ENCODE measurements at regions not wholly inside any gene's neighbourhood (a gene's known extent, or its start where the extent isn't known, plus 50 kb on each side); places are given as distances from the start of the nearest gene placed in this dataset.

DNA sequence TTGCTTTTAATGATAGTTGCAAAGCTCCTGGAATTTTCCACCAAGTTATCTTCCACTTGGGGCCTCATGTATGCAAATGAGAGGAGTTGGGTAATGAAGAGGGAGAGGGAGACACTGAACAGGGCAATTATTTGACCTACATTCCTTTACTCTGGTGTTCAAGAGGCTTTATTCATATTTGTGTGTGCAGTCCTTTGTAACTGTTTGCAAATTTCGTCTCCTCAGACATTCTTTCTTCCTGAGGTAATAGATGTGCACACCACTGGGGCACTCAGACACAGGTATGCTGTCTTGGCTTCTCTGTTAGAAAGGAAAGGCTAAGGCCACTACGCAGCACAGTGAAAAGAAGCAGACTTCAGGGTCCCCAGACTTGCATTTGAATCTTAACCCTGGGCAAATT lies 189.7 kb upstream of the IL12A start:
- no peak for TF ChIP-seq POLR2AphosphoS5 (IDR thresholded peaks at IDR 0.05; ENCODE audit: low read depth, low read length)
- no peak for TF ChIP-seq POLR2A (IDR thresholded peaks at IDR 0.05; ENCODE audit: low read depth, low read length)
- no peak for TF ChIP-seq TAF1 (IDR thresholded peaks at IDR 0.05; ENCODE audit: borderline replicate concordance, low read depth, low read length)
- FAIRE-seq (no peak), DNase-seq (ENCODE audit: insufficient read length) (no peak)

DNA sequence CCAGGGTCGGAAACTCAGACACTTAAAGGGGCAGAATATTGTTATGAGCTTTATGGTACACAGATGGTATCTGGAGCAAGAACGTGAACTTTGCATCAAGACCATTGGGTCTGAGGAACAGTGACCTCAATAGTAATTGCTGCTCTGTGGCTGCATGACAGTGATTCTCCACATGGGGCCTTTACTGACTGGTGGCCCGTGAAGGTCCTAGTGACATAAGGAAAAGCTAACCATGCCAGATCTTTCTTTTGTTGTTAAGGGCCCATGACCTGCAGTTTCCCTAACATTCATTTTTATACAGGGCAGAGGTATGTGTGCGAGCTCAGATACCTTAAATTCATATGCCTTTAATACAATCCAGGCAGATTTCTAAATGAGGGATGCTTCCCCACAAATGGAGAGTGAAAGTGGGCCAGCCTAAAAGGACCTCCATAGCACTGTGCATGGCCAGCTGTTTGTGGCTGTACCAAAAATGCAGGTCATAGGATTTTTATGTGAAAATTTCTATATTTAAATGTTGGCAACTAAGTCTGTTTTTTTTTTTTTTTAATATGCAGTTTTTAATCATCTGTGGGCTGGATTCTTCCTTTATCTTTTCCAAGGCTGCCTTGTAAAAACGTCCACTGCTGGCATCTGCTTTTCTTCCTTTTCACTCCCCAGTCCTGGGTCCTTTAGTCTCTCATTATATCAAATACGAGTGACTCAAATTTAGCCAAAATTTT lies 188.0 kb upstream of the IL12A start:
- TF ChIP-seq POLR2AphosphoS5 (IDR thresholded peaks at IDR 0.05; ENCODE audit: low read depth, low read length): no peak
- TF ChIP-seq POLR2A (IDR thresholded peaks at IDR 0.05; ENCODE audit: low read depth, low read length): no peak
- TF ChIP-seq TAF1 (IDR thresholded peaks at IDR 0.05; ENCODE audit: borderline replicate concordance, low read depth, low read length): no peak
- FAIRE-seq (no peak), DNase-seq (ENCODE audit: insufficient read length) (no peak)

DNA sequence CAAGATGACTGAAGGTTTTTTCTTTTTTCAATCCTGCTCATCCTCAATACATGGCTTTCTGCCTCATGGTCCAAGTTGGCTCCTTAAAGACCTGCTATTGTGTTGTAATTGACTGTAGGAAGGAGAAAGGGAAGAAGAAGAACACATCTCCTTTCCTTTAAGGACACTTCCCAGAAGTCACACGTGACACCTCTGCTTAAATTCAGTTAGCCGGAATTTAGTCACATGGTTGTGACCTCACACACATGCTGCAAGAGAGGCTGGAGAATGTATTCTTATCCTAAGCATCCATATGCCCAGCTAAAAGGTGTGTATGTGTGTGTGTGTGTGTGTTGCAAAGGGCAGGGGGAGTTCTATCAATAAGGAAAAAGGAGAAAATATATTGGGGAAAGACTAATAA lies 185.8 kb upstream of the IL12A start:
- TF ChIP-seq TAF1 (IDR thresholded peaks at IDR 0.05; ENCODE audit: borderline replicate concordance, low read depth, low read length): no peak
- TF ChIP-seq POLR2A (IDR thresholded peaks at IDR 0.05; ENCODE audit: low read depth, low read length): no peak
- no peak for TF ChIP-seq POLR2AphosphoS5 (IDR thresholded peaks at IDR 0.05; ENCODE audit: low read depth, low read length)
- FAIRE-seq: no peak
- DNase-seq (ENCODE audit: insufficient read length): no peak

DNA sequence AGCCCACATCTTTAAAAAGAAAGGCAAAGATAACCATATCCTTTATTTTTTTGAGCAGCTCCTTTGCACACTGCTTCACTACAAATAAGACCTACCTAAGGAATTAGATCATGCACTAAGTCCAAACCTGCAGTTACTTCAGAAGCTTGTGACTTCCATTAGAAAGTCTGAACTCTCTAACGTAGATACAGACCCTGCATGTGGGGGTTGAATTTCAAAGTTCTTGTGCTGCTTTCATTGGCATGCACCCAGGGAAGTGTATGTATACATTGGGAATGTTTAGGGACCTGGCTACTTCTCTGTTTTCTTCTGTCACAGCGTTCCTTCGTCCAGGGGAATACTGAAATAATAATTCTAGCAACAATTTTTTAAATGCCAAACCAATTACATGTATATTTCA lies 185.2 kb upstream of the IL12A start:
- DNase-seq (ENCODE audit: insufficient read length): no peak
- FAIRE-seq: no peak
- TF ChIP-seq POLR2A (IDR thresholded peaks at IDR 0.05; ENCODE audit: low read depth, low read length) (no peak), TAF1 (IDR thresholded peaks at IDR 0.05; ENCODE audit: borderline replicate concordance, low read depth, low read length) (no peak), POLR2AphosphoS5 (IDR thresholded peaks at IDR 0.05; ENCODE audit: low read depth, low read length) (no peak)

DNA sequence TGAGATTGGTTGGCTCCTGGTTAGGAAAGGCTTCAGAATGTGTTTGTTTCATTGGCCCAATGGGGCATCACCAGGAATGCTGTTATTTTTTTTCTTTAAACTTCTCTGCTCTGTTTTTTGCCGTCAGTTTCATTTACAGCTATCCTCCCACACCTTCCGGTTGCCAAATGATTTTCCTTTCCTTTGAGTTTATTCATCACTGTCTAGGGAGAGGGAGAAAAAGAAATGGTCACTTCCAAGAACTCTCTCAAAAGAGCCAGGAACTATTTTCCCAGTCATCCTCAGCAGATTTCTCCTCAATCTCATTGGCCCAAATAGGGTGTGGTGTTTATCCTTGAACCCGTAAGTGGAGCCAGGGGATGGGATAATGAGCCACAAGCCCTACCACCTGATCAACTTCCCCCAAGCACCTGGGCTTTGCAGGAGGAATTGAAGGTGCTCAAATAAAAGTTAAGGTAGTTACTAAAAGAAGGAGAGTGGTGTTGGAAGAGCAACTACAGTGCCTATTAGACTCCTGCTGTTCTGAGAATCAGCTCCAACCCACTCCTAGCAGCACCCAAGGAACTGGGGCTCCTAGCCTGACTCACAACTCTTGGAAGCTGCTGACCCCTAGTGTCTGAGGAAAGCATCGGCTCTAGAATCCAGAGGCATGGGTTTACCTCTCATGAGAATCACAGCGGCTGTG lies 183.8 kb upstream of the IL12A start:
- DNase-seq (ENCODE audit: insufficient read length) (peak; percentile 27), FAIRE-seq (peak; percentile 80)
- TF ChIP-seq POLR2A (IDR thresholded peaks at IDR 0.05; ENCODE audit: low read depth, low read length) (no peak), TAF1 (IDR thresholded peaks at IDR 0.05; ENCODE audit: borderline replicate concordance, low read depth, low read length) (no peak), POLR2AphosphoS5 (IDR thresholded peaks at IDR 0.05; ENCODE audit: low read depth, low read length) (no peak)

DNA sequence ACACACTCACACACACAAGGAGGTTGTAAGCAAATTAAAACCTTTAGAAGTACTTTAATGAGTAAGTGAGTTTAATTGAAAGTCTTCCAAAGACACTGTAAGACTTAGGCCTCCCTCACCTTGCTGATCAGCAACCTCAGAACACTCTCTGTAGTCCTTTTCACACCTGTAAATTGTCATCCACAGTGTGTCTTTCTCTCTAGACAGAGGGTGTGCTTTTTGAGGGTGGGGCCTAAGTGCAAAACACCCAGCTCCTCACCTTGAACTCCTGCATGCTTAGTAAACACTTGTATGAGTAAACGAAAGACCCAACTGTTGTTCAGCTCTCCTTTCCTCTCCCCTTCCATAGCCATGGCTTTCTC lies 183.2 kb upstream of the IL12A start:
- no peak for TF ChIP-seq POLR2AphosphoS5 (IDR thresholded peaks at IDR 0.05; ENCODE audit: low read depth, low read length)
- DNase-seq (ENCODE audit: insufficient read length) (no peak), FAIRE-seq (no peak)

DNA sequence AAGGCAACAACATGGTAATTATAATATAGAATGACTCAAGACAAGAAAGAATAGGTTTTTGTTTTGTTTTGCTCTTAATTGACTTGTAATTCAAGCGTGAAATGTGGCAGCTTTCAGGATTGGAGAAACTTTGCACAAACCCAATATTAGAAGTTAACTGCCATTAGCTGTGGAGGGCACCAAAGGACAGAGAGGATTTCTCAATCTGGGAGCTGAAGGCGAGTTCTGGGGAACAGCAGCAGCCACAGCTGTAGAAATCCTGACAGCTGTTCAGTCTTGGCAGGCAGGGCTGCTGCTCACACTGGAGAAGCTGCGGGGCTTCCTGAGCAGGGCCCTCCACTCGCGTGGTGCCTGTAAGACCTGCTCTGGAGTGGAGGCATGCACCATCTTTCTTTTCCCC lies 182.2 kb upstream of the IL12A start:
- DNase-seq (ENCODE audit: insufficient read length): no peak
- TF ChIP-seq POLR2A (IDR thresholded peaks at IDR 0.05; ENCODE audit: low read depth, low read length) (no peak), TAF1 (IDR thresholded peaks at IDR 0.05; ENCODE audit: borderline replicate concordance, low read depth, low read length) (no peak), POLR2AphosphoS5 (IDR thresholded peaks at IDR 0.05; ENCODE audit: low read depth, low read length) (no peak)
- FAIRE-seq: no peak

DNA sequence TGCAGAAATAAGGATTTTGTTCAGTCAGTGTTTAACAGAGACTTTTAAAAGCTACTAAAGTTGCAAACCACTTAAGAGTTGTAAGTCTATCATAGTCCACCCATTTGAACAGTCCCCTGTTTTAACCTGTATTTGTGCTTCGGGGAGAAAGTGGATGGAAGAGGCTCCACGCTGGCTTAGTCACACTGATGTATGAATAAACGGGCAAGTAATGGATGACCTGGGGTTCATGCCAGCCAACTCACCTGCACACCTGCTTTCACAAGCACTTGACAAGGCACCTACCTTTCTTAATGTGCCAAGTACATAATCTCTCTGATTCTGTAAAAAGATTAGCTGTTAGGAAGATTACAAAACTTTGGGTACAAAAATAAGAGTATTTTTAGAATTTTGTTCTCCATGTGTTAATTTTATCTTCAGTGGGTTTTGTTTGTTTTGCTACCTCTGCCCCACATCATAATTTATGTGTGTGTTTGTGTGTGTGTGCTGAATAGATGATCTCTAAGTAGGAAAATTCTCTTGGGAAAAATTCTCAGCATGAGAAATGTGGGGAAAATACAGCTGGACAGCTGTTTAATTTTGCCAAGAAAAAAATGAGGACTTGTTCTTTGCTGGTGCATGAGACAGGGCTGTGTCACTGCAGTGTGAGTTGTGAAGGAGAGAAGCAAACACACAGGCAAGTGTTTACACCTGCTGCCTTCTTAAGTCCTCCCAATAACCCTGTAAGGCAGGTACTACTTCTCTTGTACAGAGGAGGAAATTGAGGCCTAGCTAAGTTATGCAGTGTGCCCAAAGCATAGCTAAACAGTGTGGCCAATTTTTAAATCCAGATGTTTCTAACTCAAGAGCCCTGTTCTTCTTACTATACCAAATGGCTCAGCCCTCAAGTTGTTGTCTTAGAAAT lies 181.2 kb upstream of the IL12A start:
- DNase-seq (ENCODE audit: insufficient read length) (no peak), FAIRE-seq (no peak)
- TF ChIP-seq POLR2AphosphoS5 (IDR thresholded peaks at IDR 0.05; ENCODE audit: low read depth, low read length) (no peak), POLR2A (IDR thresholded peaks at IDR 0.05; ENCODE audit: low read depth, low read length) (no peak), TAF1 (IDR thresholded peaks at IDR 0.05; ENCODE audit: borderline replicate concordance, low read depth, low read length) (no peak)

DNA sequence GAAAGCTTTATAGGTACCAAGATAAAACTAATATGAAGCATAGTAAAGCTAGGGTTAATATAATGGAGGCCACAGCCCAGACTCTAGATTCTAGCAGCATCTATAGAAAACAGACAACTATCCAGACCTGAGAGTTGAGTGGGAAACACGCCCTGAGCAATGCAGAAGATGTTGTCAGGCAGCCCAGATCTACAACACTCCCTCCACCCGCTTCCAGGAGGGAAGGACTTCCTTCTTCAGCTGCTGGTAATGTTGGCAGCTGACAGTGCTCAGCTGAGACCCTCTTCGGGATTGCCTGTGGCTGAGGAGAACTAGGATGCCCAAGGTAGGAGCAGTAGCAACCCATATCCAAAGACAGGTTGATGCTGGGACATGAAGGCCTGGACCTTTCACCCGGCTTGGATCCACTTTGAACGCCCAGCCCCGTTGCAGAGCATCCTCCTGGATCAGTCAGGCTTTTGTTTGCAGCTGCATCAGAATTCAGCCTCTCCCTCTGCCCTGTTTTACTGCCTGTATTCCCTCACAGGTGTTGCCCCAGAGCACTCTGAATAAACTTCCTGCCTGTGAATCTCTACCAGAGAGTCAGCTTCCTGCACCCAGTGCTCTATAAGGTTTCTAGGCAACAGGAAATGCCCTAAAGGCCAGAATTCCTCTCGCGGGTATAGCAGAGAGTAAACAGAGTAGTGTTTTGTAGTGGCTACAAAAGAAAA lies 174.7 kb upstream of the IL12A start:
- FAIRE-seq (no peak), DNase-seq (ENCODE audit: insufficient read length) (no peak)
- no peak for TF ChIP-seq POLR2AphosphoS5 (IDR thresholded peaks at IDR 0.05; ENCODE audit: low read depth, low read length)
- TF ChIP-seq TAF1 (IDR thresholded peaks at IDR 0.05; ENCODE audit: borderline replicate concordance, low read depth, low read length): no peak
- no peak for TF ChIP-seq POLR2A (IDR thresholded peaks at IDR 0.05; ENCODE audit: low read depth, low read length)

DNA sequence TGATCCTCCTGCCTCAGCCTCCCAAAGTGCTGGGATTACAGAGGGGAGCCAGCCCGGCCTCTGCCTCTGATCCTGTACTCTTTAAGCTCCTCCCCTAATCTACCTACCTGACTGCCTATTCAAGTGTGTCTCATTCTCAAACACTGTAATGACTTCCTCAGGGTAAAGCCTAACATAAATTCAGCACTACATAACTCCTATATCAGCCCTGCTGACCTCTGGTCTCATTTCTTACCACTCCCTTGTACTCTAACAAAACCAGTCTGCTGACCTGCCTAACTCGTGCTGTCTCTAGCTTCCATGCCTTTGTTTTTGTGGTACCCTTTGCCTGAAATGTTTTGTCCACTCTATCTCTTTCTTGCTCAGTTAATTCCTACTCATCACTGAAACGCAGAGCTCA lies 172.1 kb upstream of the IL12A start:
- DNase-seq (ENCODE audit: insufficient read length) (no peak), FAIRE-seq (no peak)
- TF ChIP-seq POLR2A (IDR thresholded peaks at IDR 0.05; ENCODE audit: low read depth, low read length) (no peak), POLR2AphosphoS5 (IDR thresholded peaks at IDR 0.05; ENCODE audit: low read depth, low read length) (no peak)

DNA sequence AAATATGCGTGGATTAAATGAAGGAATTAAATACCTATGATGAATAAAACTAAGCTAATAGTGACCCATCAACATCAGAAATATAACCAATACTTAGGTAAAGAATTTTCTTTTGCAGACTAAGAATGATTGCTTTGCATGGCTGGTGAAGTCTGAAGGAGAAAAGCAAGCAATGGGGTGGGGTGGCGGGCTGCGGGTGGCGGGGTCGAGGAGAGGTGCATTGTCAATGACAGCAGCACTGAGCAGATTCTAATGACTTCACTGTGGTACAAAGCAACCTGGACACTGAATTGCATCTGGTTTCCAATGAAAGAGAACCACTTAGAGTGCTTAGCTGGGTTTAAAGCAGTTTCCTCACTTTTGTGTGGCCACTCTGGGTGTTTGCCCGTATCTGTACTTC lies 171.5 kb upstream of the IL12A start:
- FAIRE-seq (no peak), DNase-seq (ENCODE audit: insufficient read length) (no peak)
- no peak for TF ChIP-seq POLR2AphosphoS5 (IDR thresholded peaks at IDR 0.05; ENCODE audit: low read depth, low read length)
- TF ChIP-seq POLR2A (IDR thresholded peaks at IDR 0.05; ENCODE audit: low read depth, low read length): no peak

Measured in GM12892 (cell line).